ENCODE measurements at regions not wholly inside any gene's neighbourhood (a gene's known extent, or its start where the extent isn't known, plus 50 kb on each side); places are given as distances from the start of the nearest gene placed in this dataset.
"Not testable (repeated sequence)": the region's sequence is repeated elsewhere in the genome, so short reads cannot be mapped to it uniquely, and the experiment has no call there.

GRCh38 chr3:176202652-176203051, 994.6 kb downstream of the TBL1XR1 start:
- no peak for DNase-seq
- in situ Hi-C loops (cut with MboI; ENCODE audit: low pct_unique_long_range_greater_than_20kb, low sequenced_read_pairs), result no loop called here

- no peak for DNase-seq
- in situ Hi-C loops (cut with MboI; ENCODE audit: low pct_unique_long_range_greater_than_20kb, low sequenced_read_pairs), result no loop called here
Measured at GRCh38 chr3:176193032-176193730, 1004.1 kb downstream of the TBL1XR1 start.

GRCh38 chr3:176190755-176191154, 1006.5 kb downstream of the TBL1XR1 start:
- in situ Hi-C loops (cut with MboI; ENCODE audit: low pct_unique_long_range_greater_than_20kb, low sequenced_read_pairs), result no loop called here
- DNase-seq, result no peak

- in situ Hi-C loops (cut with MboI; ENCODE audit: low pct_unique_long_range_greater_than_20kb, low sequenced_read_pairs), result no loop called here
- no peak for DNase-seq
Measured at GRCh38 chr3:176183181-176183580, 1014.1 kb downstream of the TBL1XR1 start.

- in situ Hi-C loops (cut with MboI; ENCODE audit: low pct_unique_long_range_greater_than_20kb, low sequenced_read_pairs), result no loop called here
- no peak for DNase-seq
Measured at GRCh38 chr3:176174060-176174459, 1023.2 kb downstream of the TBL1XR1 start.

GRCh38 chr3:176172492-176172891, 1024.8 kb downstream of the TBL1XR1 start:
- DNase-seq, result no peak
- in situ Hi-C loops (cut with MboI; ENCODE audit: low pct_unique_long_range_greater_than_20kb, low sequenced_read_pairs), result no loop called here

GRCh38 chr3:176167272-176167671, 1030.0 kb downstream of the TBL1XR1 start:
- in situ Hi-C loops (cut with MboI; ENCODE audit: low pct_unique_long_range_greater_than_20kb, low sequenced_read_pairs), result no loop called here
- DNase-seq, result no peak

GRCh38 chr3:176160997-176161396, 1036.3 kb downstream of the TBL1XR1 start:
- DNase-seq, result no peak
- in situ Hi-C loops (cut with MboI; ENCODE audit: low pct_unique_long_range_greater_than_20kb, low sequenced_read_pairs), result no loop called here

- DNase-seq, result no peak
- in situ Hi-C loops (cut with MboI; ENCODE audit: low pct_unique_long_range_greater_than_20kb, low sequenced_read_pairs), result no loop called here
Measured at GRCh38 chr3:176159796-176160195, 1037.5 kb downstream of the TBL1XR1 start.

- no peak for DNase-seq
- in situ Hi-C loops (cut with MboI; ENCODE audit: low pct_unique_long_range_greater_than_20kb, low sequenced_read_pairs), result no loop called here
Measured at GRCh38 chr3:176155012-176155411, 1042.3 kb downstream of the TBL1XR1 start.

GRCh38 chr3:176149567-176149966, 1047.7 kb downstream of the TBL1XR1 start:
- in situ Hi-C loops (cut with MboI; ENCODE audit: low pct_unique_long_range_greater_than_20kb, low sequenced_read_pairs), result no loop called here
- DNase-seq, result no peak

GRCh38 chr3:176147251-176147650, 1050.0 kb downstream of the TBL1XR1 start:
- no peak for DNase-seq
- in situ Hi-C loops (cut with MboI; ENCODE audit: low pct_unique_long_range_greater_than_20kb, low sequenced_read_pairs), result no loop called here

GRCh38 chr3:176141837-176142236, 1055.4 kb downstream of the TBL1XR1 start:
- in situ Hi-C loops (cut with MboI; ENCODE audit: low pct_unique_long_range_greater_than_20kb, low sequenced_read_pairs), result no loop called here
- DNase-seq, result no peak

GRCh38 chr3:176120507-176120906, 1076.8 kb downstream of the TBL1XR1 start:
- in situ Hi-C loops (cut with MboI; ENCODE audit: low pct_unique_long_range_greater_than_20kb, low sequenced_read_pairs), result no loop called here
- DNase-seq, result no peak

- DNase-seq, result no peak
- in situ Hi-C loops (cut with MboI; ENCODE audit: low pct_unique_long_range_greater_than_20kb, low sequenced_read_pairs), result no loop called here
Measured at GRCh38 chr3:176119826-176120225, 1077.5 kb downstream of the TBL1XR1 start.

GRCh38 chr3:176106380-176106779, 1090.9 kb downstream of the TBL1XR1 start:
- no peak for DNase-seq
- in situ Hi-C loops (cut with MboI; ENCODE audit: low pct_unique_long_range_greater_than_20kb, low sequenced_read_pairs), result no loop called here

GRCh38 chr3:176097027-176097426, 1100.3 kb downstream of the TBL1XR1 start:
- in situ Hi-C loops (cut with MboI; ENCODE audit: low pct_unique_long_range_greater_than_20kb, low sequenced_read_pairs), result no loop called here
- DNase-seq, result no peak

- in situ Hi-C loops (cut with MboI; ENCODE audit: low pct_unique_long_range_greater_than_20kb, low sequenced_read_pairs); DNase-seq: not testable (repeated sequence)
Measured at GRCh38 chr3:176093892-176094291, 1103.4 kb downstream of the TBL1XR1 start.

GRCh38 chr3:176090727-176091126, 1106.6 kb downstream of the TBL1XR1 start:
- no peak for DNase-seq
- in situ Hi-C loops (cut with MboI; ENCODE audit: low pct_unique_long_range_greater_than_20kb, low sequenced_read_pairs), result no loop called here

GRCh38 chr3:176088962-176089383, 1108.3 kb downstream of the TBL1XR1 start:
- no peak for DNase-seq
- in situ Hi-C loops (cut with MboI; ENCODE audit: low pct_unique_long_range_greater_than_20kb, low sequenced_read_pairs), result no loop called here

GRCh38 chr3:176087066-176087697, 1110.1 kb downstream of the TBL1XR1 start:
- DNase-seq, result no peak
- in situ Hi-C loops (cut with MboI; ENCODE audit: low pct_unique_long_range_greater_than_20kb, low sequenced_read_pairs), result no loop called here
